ENCODE measurements at regions not wholly inside any gene's neighbourhood (a gene's known extent, or its start where the extent isn't known, plus 50 kb on each side); places are given as distances from the start of the nearest gene placed in this dataset.

DNA sequence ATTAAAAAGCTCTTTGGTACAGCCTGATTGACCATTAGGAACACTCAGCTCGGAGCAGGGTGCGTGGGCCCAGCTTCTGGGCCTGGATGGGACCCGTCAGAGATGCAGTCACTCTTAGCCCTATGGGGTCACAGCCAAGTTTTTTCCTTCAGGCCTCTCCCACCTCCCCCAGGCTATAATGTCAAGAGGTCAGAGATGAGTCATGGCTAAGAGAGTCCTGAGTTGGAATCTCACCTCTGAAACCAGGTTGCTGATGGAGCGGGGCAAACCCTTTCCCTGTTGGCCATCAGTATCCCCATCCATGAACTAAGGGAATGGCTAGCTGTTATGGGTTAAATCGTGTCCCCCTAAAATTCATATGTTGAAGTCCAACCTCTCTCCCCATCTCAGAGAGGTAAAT lies 195.9 kb upstream of the POU3F1 start:
- TF ChIP-seq, protein P1, sequence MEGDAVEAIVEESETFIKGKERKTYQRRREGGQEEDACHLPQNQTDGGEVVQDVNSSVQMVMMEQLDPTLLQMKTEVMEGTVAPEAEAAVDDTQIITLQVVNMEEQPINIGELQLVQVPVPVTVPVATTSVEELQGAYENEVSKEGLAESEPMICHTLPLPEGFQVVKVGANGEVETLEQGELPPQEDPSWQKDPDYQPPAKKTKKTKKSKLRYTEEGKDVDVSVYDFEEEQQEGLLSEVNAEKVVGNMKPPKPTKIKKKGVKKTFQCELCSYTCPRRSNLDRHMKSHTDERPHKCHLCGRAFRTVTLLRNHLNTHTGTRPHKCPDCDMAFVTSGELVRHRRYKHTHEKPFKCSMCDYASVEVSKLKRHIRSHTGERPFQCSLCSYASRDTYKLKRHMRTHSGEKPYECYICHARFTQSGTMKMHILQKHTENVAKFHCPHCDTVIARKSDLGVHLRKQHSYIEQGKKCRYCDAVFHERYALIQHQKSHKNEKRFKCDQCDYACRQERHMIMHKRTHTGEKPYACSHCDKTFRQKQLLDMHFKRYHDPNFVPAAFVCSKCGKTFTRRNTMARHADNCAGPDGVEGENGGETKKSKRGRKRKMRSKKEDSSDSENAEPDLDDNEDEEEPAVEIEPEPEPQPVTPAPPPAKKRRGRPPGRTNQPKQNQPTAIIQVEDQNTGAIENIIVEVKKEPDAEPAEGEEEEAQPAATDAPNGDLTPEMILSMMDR (IDR thresholded peaks at IDR 0.05; ENCODE audit: insufficient read depth, low read length) = no peak
- no peak for TF ChIP-seq POLR2AphosphoS5 (IDR thresholded peaks at IDR 0.05; ENCODE audit: low read depth)
- no peak for TF ChIP-seq REST (IDR thresholded peaks at IDR 0.05; ENCODE audit: insufficient replicate concordance, low read depth)
- TF ChIP-seq GABPA (IDR thresholded peaks at IDR 0.05; ENCODE audit: low read depth) = no peak
- no peak for TF ChIP-seq SPI1 (IDR thresholded peaks at IDR 0.05; ENCODE audit: borderline replicate concordance, low read depth)
- DNase-seq (ENCODE audit: low read depth in 1 of 2, low spot score in 1 of 2) = no peak
- Histone ChIP-seq H3K27ac (replicated peaks) (no peak overlapping the region), H3K27me3 (ENCODE audit: insufficient read depth, poor library complexity, severe bottlenecking) (no peaks in the 10 kb centered on the region), H3K4me3 (replicated peaks; ENCODE audit: insufficient read depth, low read length) (no peak overlapping the region)

- Histone ChIP-seq H3K27me3 (ENCODE audit: insufficient read depth, poor library complexity, severe bottlenecking) (no peaks in the 10 kb centered on the region), H3K4me3 (replicated peaks; ENCODE audit: insufficient read depth, low read length) (no peak overlapping the region), H3K27ac (replicated peaks) (no peak overlapping the region)
- DNase-seq (ENCODE audit: low read depth in 1 of 2, low spot score in 1 of 2) = no peak
- TF ChIP-seq GABPA (IDR thresholded peaks at IDR 0.05; ENCODE audit: low read depth) (no peak), SPI1 (IDR thresholded peaks at IDR 0.05; ENCODE audit: borderline replicate concordance, low read depth) (no peak), REST (IDR thresholded peaks at IDR 0.05; ENCODE audit: insufficient replicate concordance, low read depth) (no peak), POLR2AphosphoS5 (IDR thresholded peaks at IDR 0.05; ENCODE audit: low read depth) (no peak)
- TF ChIP-seq, protein P1 (IDR thresholded peaks at IDR 0.05; ENCODE audit: insufficient read depth, low read length) = no peak
Observed at GRCh38 chr1:38241594-38242334, 195.2 kb upstream of the POU3F1 start.

- TF ChIP-seq GABPA (IDR thresholded peaks at IDR 0.05; ENCODE audit: low read depth) = no peak
- no peak for TF ChIP-seq SPI1 (IDR thresholded peaks at IDR 0.05; ENCODE audit: borderline replicate concordance, low read depth)
- TF ChIP-seq, protein P1 (IDR thresholded peaks at IDR 0.05; ENCODE audit: insufficient read depth, low read length) = no peak
- no peak for TF ChIP-seq REST (IDR thresholded peaks at IDR 0.05; ENCODE audit: insufficient replicate concordance, low read depth)
- TF ChIP-seq POLR2AphosphoS5 (IDR thresholded peaks at IDR 0.05; ENCODE audit: low read depth) = no peak
- no peak overlapping the region for H3K27ac ChIP-seq (replicated peaks)
- no peak for DNase-seq (ENCODE audit: low read depth in 1 of 2, low spot score in 1 of 2)
- no peak overlapping the region for H3K4me3 ChIP-seq (replicated peaks; ENCODE audit: insufficient read depth, low read length)
- no peaks in the 10 kb centered on the region for H3K27me3 ChIP-seq (ENCODE audit: insufficient read depth, poor library complexity, severe bottlenecking)
Observed at GRCh38 chr1:38240618-38241017, 194.0 kb upstream of the POU3F1 start.

Measured in HL-60 (cell line).